ENCODE measurements at regions not wholly inside any gene's neighbourhood (a gene's known extent, or its start where the extent isn't known, plus 50 kb on each side); places are given as distances from the start of the nearest gene placed in this dataset.

- no peak for TF ChIP-seq ZNF2 (tag by site-specific recombination; IDR thresholded peaks at IDR 0.05)
- no peak for TF ChIP-seq ZNF629 (tag by site-specific recombination; IDR thresholded peaks at IDR 0.05)
- TF ChIP-seq ZNF560 (tag by site-specific recombination; IDR thresholded peaks at IDR 0.05; ENCODE audit: borderline replicate concordance): no peak
- TF ChIP-seq ZBTB48 (tag by site-specific recombination; IDR thresholded peaks at IDR 0.05): no peak
- no peak for TF ChIP-seq ZNF146 (tag by site-specific recombination; IDR thresholded peaks at IDR 0.05)
- no peak for TF ChIP-seq MEIS1 (CRISPR knock-in tag; IDR thresholded peaks at IDR 0.05; ENCODE audit: borderline replicate concordance)
- TF ChIP-seq ZNF266 (tag by site-specific recombination; IDR thresholded peaks at IDR 0.05; ENCODE audit: low read depth): no peak
Observed at GRCh38 chr9:32015795-32016194, 368.6 kb upstream of the ACO1 start.

GRCh38 chr9:32045513-32045912, 338.9 kb upstream of the ACO1 start:
- Histone ChIP-seq H3K27ac (ENCODE audit: extremely low read depth, low read depth, low read length) (no peak overlapping the region), H3K4me3 (ENCODE audit: low read depth, low read length) (no peak overlapping the region), H3K4me1 (ENCODE audit: control insufficient read depth, insufficient read depth, low read length) (no peaks in the 10 kb centered on the region), H3K36me3 (ENCODE audit: control insufficient read depth in 2 of 2, insufficient read depth in 1 of 2, low read length in 2 of 2) (no peaks in the 10 kb centered on the region), H3K9me3 (ENCODE audit: control insufficient read depth, insufficient read depth, low read depth, low read length) (no peaks in the 10 kb centered on the region)
- CTCF ChIA-PET: interaction anchor here (0.7 kb wide), 1 partner anchor 90 kb away, joined by 5 read pairs; no protein-coding TSS in a partner anchor
- TF ChIP-seq ZBTB8A (tag by site-specific recombination; IDR thresholded peaks at IDR 0.05): no peak
- POLR2A ChIA-PET: interaction anchor here (0.6 kb wide), 1 partner anchor 200 kb away, joined by 3 read pairs; no protein-coding TSS in a partner anchor

More at GRCh38 chr9:32015795-32016194, 368.6 kb upstream of the ACO1 start:
- POLR2A ChIA-PET: no interaction called here
- no peaks in the 10 kb centered on the region for H3K9me3 ChIP-seq (ENCODE audit: control insufficient read depth, insufficient read depth, low read depth, low read length)
- no peak overlapping the region for H3K27ac ChIP-seq (ENCODE audit: extremely low read depth, low read depth, low read length)
- H3K36me3 ChIP-seq (ENCODE audit: control insufficient read depth in 2 of 2, insufficient read depth in 1 of 2, low read length in 2 of 2): no peaks in the 10 kb centered on the region
- CTCF ChIA-PET: interaction anchor here (0.6 kb wide), 1 partner anchor 1416 kb away, joined by 3 read pairs; no protein-coding TSS in a partner anchor
- H3K4me3 ChIP-seq (ENCODE audit: low read depth, low read length): no peak overlapping the region
- H3K4me1 ChIP-seq (ENCODE audit: control insufficient read depth, insufficient read depth, low read length): no peaks in the 10 kb centered on the region

DNA sequence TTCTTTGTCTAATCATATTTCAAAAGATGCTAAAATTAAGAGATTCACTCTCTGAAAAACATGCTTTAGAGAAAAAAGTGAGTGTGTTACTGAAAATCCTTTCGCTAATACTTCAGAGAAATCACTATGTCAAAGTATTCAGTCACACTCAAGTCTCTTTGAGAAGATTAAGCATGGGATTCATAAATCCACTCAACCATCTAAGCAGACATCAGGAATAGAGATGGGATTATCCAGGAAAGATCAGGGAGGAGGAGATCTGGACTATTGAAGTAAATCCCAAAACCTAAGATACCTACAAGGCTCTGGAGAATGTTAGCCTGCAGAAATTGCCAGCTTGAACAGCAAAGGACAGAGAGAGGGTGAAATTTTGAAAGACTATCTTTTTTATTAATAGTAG, 317.2 kb upstream of the ACO1 start:
- H3K4me1 ChIP-seq (ENCODE audit: control insufficient read depth, insufficient read depth, low read length): no peaks in the 10 kb centered on the region
- H3K36me3 ChIP-seq (ENCODE audit: control insufficient read depth in 2 of 2, insufficient read depth in 1 of 2, low read length in 2 of 2): no peaks in the 10 kb centered on the region
- ChIA-PET CTCF (interaction anchor here (0.6 kb wide), 2 partner anchors 38 to 246 kb away, joined by 3 read pairs; no protein-coding TSS in a partner anchor), POLR2A (no interaction called here)
- no peak overlapping the region for H3K4me3 ChIP-seq (ENCODE audit: low read depth, low read length)
- no peak overlapping the region for H3K27ac ChIP-seq (ENCODE audit: extremely low read depth, low read depth, low read length)
- TF ChIP-seq ZNF404 (tag by site-specific recombination; IDR thresholded peaks at IDR 0.05) (no peak), ZNF248 (tag by site-specific recombination; IDR thresholded peaks at IDR 0.05) (no peak), BCL6B (tag by site-specific recombination; IDR thresholded peaks at IDR 0.05) (no peak), KLF7 (tag by site-specific recombination; IDR thresholded peaks at IDR 0.05; ENCODE audit: borderline replicate concordance) (no peak), ZNF341 (tag by site-specific recombination; IDR thresholded peaks at IDR 0.05; ENCODE audit: low read depth) (no peak)
- TF ChIP-seq, protein P1, sequence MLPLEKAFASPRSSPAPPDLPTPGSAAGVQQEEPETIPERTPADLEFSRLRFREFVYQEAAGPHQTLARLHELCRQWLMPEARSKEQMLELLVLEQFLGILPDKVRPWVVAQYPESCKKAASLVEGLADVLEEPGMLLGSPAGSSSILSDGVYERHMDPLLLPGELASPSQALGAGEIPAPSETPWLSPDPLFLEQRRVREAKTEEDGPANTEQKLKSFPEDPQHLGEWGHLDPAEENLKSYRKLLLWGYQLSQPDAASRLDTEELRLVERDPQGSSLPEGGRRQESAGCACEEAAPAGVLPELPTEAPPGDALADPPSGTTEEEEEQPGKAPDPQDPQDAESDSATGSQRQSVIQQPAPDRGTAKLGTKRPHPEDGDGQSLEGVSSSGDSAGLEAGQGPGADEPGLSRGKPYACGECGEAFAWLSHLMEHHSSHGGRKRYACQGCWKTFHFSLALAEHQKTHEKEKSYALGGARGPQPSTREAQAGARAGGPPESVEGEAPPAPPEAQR (tag by site-specific recombination; IDR thresholded peaks at IDR 0.05): no peak
- H3K9me3 ChIP-seq (ENCODE audit: control insufficient read depth, insufficient read depth, low read depth, low read length): no peaks in the 10 kb centered on the region

DNA sequence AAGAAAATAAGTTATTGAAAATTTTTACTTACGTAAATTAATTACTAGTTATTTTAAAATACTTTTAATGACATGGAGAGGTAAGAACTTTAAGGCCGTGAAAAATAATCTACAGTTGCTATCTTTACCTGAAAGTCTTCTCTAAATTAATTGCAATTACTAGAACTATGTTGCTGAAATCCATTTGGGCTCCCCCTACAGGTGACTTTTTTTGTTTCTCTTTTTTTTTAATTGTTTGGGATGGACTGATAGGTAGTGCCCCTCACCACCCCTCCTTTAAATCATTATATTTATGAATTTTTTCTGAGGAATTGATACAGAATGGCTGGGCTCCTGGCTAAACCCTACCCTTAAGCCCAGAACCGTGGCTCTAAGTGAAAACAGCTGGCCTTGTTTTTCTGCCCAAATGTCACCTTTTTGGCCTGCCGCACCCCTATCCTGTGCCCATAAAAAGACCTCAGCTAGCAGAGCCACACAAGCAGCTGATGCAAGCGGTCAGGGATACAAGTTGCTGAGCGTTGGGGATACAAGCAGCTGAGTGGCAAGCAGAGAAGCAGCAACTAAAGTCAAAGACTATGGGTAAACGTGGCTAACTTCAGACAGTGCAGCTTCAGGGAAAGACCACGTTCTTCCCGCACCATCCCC, 315.2 kb upstream of the ACO1 start:
- H3K27ac ChIP-seq (ENCODE audit: extremely low read depth, low read depth, low read length): no peak overlapping the region
- H3K4me3 ChIP-seq (ENCODE audit: low read depth, low read length): no peak overlapping the region
- ChIA-PET POLR2A (no interaction called here), CTCF (interaction anchor here (0.5 to 1.8 kb wide), 20 partner anchors 8 to 1479 kb away, joined by 3 to 10 read pairs (median 3); no protein-coding TSS in a partner anchor)
- H3K4me1 ChIP-seq (ENCODE audit: control insufficient read depth, insufficient read depth, low read length): no peaks in the 10 kb centered on the region
- H3K9me3 ChIP-seq (ENCODE audit: control insufficient read depth, insufficient read depth, low read depth, low read length): no peaks in the 10 kb centered on the region
- H3K36me3 ChIP-seq (ENCODE audit: control insufficient read depth in 2 of 2, insufficient read depth in 1 of 2, low read length in 2 of 2): no peaks in the 10 kb centered on the region
- no peak for TF ChIP-seq ZBTB26 (tag by site-specific recombination; optimal IDR thresholded peaks at IDR 0.05)
- TF ChIP-seq, protein P2, sequence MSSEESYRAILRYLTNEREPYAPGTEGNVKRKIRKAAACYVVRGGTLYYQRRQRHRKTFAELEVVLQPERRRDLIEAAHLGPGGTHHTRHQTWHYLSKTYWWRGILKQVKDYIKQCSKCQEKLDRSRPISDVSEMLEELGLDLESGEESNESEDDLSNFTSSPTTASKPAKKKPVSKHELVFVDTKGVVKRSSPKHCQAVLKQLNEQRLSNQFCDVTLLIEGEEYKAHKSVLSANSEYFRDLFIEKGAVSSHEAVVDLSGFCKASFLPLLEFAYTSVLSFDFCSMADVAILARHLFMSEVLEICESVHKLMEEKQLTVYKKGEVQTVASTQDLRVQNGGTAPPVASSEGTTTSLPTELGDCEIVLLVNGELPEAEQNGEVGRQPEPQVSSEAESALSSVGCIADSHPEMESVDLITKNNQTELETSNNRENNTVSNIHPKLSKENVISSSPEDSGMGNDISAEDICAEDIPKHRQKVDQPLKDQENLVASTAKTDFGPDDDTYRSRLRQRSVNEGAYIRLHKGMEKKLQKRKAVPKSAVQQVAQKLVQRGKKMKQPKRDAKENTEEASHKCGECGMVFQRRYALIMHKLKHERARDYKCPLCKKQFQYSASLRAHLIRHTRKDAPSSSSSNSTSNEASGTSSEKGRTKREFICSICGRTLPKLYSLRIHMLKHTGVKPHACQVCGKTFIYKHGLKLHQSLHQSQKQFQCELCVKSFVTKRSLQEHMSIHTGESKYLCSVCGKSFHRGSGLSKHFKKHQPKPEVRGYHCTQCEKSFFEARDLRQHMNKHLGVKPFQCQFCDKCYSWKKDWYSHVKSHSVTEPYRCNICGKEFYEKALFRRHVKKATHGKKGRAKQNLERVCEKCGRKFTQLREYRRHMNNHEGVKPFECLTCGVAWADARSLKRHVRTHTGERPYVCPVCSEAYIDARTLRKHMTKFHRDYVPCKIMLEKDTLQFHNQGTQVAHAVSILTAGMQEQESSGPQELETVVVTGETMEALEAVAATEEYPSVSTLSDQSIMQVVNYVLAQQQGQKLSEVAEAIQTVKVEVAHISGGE (tag by site-specific recombination; conservative IDR thresholded peaks at IDR 0.05; ENCODE audit: low read depth): no peak
- TF ChIP-seq ZBTB21 (tag by site-specific recombination; IDR thresholded peaks at IDR 0.05): no peak
- TF ChIP-seq ZNF433 (tag by site-specific recombination; IDR thresholded peaks at IDR 0.05; ENCODE audit: low read depth): no peak
- TF ChIP-seq ZNF558 (tag by site-specific recombination; IDR thresholded peaks at IDR 0.05): no peak
- TF ChIP-seq BCL11B (tag by site-specific recombination; IDR thresholded peaks at IDR 0.05; ENCODE audit: low read depth): no peak
- no peak for TF ChIP-seq SP2 (tag by site-specific recombination; IDR thresholded peaks at IDR 0.05)

Data from HEK293 (cell line).